Loucy (cell line): ENCODE measurements at regions not wholly inside any gene's neighbourhood (a gene's known extent, or its start where the extent isn't known, plus 50 kb on each side); places are given as distances from the start of the nearest gene placed in this dataset.

ENCODE experiments used
- CTCF ChIP-seq: fragments of 200-600 bp; sonication (generic); conservative IDR thresholded peaks from 2 replicates; pipeline ENCODE4 v1.5.1; 2014; ENCODE audit warnings: mild to moderate bottlenecking, antibody characterized with exemption, low read length
- EZH2phosphoT487 ChIP-seq: fragments of 200-600 bp; IDR thresholded peaks from 2 replicates; pipeline ENCODE4 v1.6.1; 2018; ENCODE audit warnings: antibody characterized with exemption, mild to moderate bottlenecking, moderate library complexity, borderline replicate concordance

- TF ChIP-seq CTCF = no peak
- TF ChIP-seq EZH2phosphoT487 = no peak
Observed at GRCh38 chr2:52467189-52467588, 1300.4 kb upstream of the CHAC2 start.
